GM19328 (cell line): ENCODE measurements at regions not wholly inside any gene's neighbourhood (a gene's known extent, or its start where the extent isn't known, plus 50 kb on each side); places are given as distances from the start of the nearest gene placed in this dataset.
"Not testable (repeated sequence)": the region's sequence is repeated elsewhere in the genome, so short reads cannot be mapped to it uniquely, and the experiment has no call there.

Source experiments
- ATAC-seq: cut with Tn5 transposase; IDR thresholded peaks from one replicate; pipeline ENCODE4 v1.9.1; 2021; ENCODE audit warnings: mild to moderate bottlenecking, moderate library complexity; ENCODE audit not compliant: unreplicated experiment

DNA sequence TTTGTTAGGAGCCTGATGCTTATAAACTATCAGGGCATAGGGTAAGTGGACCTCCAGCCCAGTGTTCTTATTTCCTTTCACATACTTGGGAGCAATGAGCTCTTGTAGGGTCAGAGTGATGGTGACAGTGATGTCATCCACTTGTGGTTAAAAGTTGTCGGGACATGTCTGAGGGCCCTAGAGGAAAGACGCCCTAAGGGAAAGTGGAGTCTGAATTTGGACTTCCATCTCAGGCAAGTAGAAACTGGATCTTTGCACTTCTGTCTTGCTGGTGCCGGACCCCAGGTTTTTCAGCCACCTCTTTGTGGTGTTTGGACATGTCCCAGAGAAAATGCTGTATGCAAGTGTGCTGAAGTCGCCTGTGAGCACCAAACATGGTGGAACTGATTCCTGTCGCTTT is 900.5 kb downstream of the C6orf118 start:
- no peak for ATAC-seq

DNA sequence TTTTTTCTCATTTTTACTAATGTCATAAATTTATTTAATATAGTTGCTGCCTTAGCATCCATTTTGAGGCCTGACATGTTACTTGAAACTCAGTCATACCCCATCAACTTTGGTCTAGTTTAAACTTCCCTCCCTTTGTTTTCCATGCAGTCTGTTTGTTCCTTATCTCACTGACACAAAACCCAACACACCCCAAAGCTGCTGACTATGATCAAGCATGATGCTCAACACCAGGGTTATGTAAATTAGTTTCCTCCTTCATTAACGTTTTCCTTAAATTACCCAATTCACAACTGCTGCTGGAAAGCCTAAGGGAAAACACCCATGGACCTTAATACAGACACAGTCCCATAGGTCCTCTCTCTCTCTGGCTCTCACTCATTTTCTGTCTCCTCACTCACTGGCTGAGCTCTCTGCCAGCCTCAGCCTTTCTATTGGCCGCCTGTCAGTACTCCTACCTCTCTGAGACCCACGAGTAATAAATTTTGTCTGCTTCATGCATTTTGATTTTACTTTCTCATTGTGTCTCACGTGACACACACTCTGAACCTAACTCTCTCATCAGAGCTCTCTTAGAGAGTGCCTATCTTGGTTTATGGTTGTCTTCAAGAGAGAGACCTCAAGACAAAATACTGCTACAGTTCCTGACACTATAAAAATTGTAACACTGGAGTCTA is 904.5 kb downstream of the C6orf118 start:
- ATAC-seq: no peak

DNA sequence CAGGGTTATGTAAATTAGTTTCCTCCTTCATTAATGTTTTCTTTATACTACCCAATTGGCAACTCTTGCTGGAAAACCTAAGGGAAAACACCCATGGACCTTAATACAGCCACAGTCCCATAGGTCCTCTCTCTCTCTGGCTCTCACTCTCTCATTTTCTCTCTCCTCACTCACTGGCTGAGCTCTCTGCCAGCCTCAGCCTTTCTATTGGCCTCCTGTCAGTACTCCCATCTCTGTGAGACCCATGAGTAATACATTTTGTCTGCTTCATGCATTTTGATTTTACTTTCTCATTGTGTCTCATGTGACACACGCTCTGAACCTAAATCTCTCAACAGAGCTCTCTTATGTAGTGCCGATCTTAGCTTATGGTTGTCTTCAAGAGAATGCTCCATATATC is 907.5 kb downstream of the C6orf118 start:
- no peak for ATAC-seq

DNA sequence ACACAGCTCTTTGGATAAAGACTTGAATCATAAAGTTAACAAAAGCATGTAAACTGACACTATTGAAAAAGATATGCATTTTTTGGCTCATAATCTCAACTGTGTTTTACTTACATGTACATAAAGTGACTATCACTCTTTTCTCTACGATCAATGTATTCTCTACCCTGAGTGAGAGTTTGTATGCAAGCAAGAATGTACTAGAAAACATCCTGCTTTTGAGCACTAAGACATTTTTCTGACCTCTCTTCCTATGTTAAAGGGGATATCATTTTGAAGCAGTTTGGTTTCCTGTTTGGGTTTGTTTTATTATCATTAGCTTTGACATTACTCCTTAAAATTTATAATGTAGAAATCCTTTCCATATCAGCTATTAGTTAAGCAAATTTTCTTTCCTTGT is 910.8 kb downstream of the C6orf118 start:
- ATAC-seq: no peak

DNA sequence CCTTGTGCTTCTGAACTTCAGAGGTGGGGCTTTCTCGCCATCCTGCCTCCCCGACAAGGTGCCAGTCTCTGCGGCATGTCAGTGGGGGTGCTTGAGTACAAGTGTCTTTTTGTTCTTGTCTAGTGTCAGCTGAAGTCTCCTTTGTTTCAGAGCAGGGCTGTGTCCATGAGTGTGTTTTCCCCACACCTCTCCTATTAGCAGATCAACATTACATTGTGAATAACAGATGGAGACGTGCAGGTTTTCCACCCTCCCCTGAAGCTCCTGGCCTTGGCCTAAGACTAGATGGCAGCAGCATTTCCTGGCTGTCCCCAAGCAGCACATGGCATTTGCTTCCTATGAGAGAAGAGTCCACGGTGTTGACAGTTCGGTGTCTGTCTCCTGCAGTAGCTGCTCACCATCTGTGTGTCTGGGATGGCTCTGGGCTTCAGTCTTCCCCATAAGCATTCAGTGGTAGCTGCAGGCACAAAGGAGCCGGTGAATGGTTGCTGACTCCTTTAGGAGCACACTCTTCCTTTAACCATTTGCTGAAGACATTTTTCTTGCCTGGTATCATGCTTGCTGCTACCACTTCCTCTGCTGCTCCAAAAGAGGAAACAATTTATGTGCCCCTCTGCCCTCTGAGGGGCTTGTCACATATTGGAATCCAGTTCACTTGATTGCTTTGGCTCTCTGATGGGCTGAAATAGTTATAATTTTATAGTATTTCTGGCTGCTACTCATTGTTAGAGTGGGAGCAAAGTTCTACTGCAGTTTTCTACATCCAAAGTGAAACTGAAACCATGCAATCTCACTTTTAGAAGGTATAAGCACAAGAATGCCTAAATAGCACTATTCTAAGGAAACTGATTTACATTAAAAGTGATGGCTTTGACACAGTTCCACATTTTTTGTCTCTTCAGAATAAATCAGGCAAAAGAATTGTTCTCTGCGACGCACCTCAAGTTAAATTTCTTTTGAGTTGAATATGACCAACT is 913.0 kb downstream of the C6orf118 start:
- ATAC-seq: no peak

DNA sequence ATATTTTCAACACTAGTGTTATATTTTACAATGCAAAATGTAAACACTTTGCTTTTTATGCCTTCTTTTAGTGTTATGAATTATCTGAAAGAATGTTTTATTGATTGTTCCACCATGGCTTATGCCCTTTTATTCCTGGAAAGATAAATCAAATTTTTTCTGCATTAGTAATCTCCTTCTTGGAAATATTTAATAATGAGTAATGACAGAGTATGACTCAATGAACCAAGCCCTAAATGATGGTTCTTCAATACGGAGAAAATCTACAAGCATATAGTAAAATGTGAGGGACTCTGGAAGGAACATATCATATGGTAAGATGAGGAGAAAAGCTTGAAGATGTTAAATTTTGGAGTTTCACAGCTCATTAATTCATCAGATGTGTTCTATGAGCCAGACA is 929.6 kb downstream of the C6orf118 start:
- no peak for ATAC-seq

DNA sequence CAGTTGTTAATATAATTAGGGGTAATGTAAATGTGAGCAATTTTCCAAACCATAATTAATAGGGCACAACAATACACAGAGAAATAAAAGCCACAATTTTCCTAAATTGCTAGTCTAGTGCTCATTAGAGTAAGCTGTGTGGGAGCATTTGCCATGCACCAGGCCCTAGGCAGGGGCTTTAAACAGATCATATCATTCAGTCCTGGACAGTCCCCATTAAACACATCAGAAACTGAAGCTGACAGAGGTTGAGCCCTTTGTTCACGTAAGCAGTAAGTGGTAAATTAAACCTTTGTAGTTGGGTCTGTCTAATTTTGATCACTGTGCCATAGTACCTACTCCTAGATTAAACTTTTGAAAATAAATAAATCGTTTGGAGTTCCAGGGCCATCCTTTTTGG is 931.1 kb downstream of the C6orf118 start:
- no peak for ATAC-seq

DNA sequence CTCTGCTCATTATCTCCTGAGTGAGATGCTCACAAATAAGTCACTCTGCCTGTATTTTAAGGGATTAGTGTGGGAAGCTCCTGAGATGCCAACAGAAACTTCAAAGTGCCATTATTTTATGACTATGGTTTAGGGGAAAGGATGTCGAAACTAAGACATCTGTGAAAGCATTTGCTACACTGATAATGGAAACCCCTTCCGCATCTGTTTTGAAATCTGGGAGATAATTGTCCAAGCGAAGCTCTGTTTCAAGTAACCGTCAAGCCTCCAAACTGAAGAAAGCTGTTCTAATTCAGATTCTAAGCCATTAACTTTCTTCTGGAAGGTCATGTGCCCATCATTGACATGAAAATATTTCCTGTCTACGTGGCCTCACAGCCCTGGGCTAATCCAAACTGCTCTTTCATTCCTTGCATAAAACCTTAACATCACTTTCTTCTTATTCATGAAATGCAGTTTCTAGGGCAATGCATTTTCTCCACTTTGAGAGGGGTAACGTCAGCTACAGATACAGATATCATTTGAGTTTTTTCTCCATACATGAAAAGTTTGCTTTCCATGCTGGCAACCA is 932.0 kb downstream of the C6orf118 start:
- ATAC-seq: no peak

DNA sequence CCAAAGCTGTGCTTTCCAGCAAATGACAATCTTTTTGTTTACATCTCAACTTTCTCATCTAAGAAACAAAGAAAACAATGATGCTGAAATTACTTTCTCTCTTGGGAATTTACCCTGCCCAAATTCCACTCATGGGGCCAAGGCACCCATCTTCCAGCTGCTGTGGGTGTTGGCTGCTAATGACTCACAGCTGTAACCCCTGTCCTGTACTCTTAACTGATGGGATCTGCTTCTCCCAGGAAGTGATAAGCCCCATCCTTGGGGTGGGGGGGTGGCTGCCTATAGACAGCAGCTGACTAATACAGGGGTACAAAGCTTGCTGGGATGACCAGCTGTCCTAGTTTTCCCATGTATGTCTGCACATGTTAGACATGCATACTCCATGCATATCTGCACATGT is 938.6 kb downstream of the C6orf118 start:
- ATAC-seq: no peak

DNA sequence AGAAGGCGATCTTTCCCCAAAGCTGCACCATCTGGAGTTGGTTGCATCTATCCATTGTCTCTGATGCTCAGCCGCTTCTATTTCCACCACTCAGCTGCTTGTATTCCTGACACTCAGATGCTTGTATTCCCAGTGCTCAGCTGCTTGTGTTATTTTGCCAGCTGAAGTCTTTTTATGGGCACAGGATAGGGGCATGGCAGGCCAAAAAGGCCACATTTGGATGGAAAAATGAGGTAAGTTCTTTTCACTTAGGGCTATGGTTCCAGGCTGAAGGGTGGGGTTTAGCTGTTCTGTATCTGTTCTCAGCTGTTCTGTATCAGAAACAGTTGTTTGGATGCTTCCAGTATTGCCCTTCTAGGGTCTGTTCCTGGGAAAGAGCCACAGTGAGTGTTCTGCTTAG is 944.9 kb downstream of the QKI start:
- ATAC-seq: no peak

DNA sequence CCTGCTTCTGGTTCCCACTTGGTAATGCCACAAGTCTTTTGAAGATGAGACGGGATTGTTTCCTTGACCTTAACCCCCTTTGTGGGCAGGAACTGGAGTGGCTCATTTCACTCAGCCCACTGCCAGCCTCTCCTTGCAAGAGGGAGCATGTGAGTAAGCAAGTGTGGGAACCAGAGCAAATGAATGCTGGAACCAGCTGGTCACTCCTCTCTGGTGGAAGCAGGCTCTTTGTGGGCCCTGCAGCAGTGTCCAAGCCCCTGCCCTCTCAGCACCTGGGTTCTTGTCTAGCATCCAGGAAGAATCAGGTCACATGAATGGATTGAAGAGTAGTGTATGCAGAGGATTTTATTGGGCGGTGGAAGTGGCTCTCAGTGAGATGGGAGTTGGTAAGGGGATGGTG is 944.5 kb downstream of the QKI start:
- no peak for ATAC-seq

DNA sequence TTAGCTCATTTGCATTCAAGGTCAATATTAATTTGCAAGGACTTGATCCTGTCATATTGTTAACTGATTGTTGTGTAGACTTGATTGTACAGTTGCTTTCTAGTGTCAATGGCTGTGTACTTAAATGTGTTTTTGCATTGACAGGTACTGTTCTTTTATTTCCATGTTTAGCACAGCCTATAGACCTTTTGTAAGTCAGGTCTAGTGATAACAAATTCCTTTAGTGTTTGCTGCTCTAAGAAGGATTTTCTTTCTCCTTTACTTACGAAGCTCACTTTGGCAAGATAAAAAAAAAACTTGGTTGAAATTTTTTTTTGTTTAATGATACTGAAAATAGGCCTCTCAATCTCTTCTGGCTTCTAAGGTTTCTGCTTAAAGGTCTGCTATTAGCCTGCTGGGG is 942.3 kb downstream of the QKI start:
- no peak for ATAC-seq

DNA sequence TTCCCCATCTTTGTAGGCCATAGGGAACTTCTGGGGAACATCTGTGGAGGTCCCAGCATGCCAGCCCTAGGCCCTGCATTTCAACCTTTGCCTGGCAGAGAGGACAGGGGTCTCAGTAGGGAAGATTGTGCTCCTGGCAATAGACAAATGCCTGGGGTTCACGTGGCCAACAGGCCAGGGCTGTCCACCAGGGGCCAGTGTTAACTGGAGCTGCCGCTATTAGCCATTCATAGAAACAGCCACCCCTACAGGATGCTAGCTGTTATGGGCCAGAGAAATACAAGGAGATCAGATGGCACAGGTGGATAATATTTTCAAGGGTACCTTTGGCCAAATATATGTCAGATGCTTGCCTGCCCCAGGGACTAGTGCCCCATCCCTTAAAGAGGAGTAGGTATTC is 932.9 kb downstream of the QKI start:
- ATAC-seq: no peak

DNA sequence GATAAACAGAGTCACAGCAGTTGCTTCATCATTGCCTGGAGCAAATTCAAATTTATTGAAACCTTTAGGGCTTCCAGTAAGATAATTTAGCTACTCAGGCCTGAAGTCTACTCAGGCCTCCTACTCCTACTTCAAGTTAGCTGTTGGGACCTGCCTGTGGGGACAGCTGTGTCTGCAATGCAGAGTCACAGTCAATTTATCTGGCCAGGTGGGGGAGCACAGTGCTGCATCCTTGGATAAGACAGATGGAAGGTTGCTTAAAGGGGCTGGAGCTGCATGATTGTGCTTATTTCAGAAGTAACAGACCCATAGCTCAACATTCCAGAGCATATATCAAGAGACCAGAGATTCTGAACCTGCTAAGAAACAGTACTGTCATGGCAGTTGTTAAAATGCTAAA is 932.1 kb downstream of the QKI start:
- ATAC-seq: no peak

DNA sequence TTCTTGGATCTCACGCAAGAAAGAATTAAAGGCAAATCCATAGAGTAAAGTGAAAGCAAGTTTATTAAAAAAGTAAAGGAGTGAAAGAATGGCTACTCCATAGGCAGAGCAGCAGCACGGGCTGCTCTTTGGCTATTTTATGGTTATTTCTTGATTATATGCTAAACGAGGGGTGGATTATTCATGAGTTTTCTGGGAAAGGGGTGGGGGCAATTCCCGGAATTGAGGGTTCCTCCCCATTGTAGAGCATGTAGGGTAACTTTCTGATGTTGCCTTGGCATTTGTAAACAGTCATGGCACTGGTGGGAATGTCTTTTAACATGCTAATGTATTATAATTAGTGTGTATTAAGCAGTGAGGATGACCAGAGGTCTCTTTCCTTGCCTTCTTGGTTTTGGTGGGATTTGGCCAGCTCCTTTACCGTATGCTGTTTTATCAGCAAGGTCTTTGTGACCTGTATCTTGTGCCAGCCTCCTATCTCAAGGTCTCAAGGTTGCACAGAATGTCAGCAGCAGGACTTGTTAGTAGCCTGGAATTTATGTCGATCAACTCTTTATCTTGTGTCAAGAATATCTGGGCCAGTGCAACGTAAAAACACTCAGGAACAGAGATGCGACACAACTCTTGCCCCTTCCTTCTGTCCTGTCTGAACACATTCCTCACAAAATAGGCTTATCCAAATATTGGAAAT is 931.4 kb downstream of the QKI start:
- no peak for ATAC-seq

DNA sequence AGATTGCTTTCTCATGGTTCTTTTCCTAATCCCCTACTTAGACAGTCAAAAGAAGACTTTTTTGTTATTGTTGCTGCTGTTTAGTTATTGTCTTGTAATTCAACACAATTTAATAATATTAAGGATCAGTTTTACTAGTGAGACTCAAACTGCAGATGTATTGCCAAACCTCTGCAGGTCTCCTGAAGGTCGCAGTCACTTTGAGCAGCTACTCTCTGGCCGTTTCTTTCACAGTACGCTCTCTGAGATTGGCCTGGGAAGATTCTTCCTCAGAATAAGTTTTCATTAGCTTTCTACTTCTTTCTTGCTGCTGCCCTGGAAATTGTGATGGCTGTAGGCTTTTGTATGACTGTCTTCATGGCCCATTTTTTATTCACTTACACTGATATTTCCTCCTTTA is 930.8 kb downstream of the QKI start:
- ATAC-seq: no peak

DNA sequence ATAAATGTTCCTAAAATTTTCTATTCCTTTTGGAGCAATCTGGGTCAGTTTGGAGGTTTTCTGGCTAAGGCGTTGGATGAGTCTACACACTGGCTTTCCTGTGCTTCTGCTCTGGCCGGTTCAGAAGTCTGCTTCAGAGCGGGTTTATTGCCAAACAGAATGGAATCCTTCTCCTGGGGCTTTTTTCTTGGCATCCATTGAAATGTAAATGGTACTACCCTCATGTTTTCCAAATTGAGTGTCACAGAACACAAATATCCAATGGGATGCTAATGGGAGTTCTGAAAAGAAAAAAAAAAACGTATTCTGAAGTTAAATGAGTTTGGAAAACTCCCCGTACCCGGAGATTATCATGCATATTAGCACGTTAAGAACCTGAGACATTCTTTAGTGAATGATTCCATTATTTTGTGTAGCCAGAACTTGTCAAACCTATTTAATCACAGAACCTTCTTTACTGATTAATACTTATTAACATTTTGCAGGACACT is 930.3 kb downstream of the QKI start:
- ATAC-seq: no peak

DNA sequence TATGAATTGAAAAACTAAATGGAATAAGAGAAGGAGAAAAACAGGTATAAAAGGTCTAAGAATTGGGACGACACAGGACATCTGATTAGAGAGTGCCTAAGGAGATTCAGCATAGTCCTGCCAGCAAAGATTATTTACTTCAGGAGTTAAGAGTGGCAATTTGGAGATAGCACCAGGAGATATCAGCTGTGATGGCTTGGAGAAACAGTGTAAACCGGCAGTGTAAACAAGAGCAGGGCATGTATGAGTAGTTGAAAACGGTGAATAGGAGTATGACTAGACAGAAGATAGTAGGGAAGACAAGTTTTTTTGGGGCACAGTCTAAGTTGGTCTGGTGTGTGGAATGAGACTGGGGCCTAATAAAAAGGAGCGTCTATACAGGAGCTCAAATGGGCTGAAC is 924.9 kb downstream of the QKI start:
- not testable (repeated sequence) for ATAC-seq

DNA sequence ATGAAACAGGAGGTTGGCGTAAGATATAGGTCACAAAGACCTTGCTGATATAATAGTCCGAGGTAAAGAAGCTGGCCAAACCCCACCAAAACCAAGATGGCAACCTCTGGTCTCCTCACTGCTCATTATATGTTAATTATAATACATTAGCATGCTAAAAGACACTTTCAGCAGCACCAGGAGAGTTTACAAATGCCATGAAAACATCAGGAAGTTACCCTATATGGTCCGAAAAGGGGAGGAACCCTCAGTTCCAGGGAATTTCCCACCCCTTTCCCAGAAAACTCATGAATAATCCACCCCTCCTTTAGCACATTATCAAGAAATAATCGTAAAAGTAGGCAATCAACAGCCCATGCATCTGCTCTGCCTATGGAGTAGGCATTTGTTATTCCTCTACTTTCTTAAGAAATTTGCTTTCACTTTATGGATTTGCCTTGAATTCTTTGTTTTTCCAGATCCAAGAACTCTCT is 923.4 kb downstream of the QKI start:
- ATAC-seq: no peak

DNA sequence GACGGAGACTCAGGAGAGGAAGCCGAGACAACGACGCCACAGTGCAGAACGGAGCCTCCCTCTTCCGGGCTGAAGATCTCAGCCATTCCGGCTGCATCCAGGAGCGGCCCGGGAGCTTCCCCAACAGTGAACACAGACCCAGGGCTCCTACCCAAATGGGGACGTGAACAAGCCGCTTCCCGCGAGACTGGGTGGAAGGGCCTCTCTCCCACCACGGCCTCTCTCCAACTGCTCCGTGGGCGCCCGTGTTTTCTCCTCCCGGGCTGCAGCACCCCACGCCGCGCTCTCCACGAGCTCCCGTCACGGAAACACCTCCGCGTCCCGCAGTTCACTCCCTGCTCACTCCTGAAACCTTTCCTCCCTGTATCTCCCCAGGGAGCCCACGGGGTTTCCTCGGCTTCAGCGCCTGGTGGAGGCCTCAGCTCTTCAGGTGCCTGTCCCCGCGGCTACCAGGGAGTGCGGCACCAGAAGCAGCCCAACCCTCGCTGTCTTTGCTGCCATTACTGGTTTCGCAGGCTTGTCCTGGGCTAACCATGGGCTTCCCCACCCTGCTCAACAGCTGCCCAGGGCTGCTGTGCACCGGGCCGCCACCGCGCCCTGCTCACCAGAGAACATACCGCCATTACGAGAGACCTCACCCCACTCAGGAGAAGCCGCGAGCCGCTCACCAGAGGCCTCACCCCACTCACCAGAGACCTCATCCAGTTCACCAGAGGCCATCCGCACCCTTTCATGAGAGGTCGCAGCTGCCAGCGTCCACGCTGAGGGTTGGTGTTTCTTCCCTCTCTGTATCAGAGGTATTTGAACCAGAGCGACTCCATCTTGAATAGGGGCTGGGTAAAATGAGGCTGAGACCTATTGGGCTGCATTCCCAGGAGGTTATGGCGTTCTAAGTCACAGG is 922.8 kb downstream of the QKI start:
- no peak for ATAC-seq
